NT2/D1 (cell line): ENCODE measurements at regions not wholly inside any gene's neighbourhood (a gene's known extent, or its start where the extent isn't known, plus 50 kb on each side); places are given as distances from the start of the nearest gene placed in this dataset.

Experiments
- SUZ12 ChIP-seq: IDR thresholded peaks from 2 replicates; pipeline ENCODE4 v1.6.1; 2011; ENCODE audit not compliant: insufficient read length, insufficient read depth; ENCODE audit errors: extremely low read depth
- YY1 ChIP-seq: IDR thresholded peaks from 2 replicates; pipeline ENCODE4 v1.6.1; 2011; ENCODE audit not compliant: insufficient read length, insufficient read depth
- ZNF274 ChIP-seq: IDR thresholded peaks from 2 replicates; pipeline ENCODE4 v1.6.1; 2011; ENCODE audit warnings: mild to moderate bottlenecking, low read depth, low read length

- TF ChIP-seq ZNF274, result no peak
- TF ChIP-seq YY1, result no peak
- no peak for TF ChIP-seq SUZ12
Measured at GRCh38 chr12:124227951-124228711, 66.8 kb upstream of the RFLNA start.
